Mesenchymal stem cell (in vitro differentiated cells and primary cell): ENCODE measurements at regions not wholly inside any gene's neighbourhood (a gene's known extent, or its start where the extent isn't known, plus 50 kb on each side); places are given as distances from the start of the nearest gene placed in this dataset.

Source experiments
- DNase-seq: peaks from one replicate; pipeline ENCODE4 v3.0.0-alpha.2; 2013
- H2AFZ ChIP-seq: one replicate; pipeline ENCODE4 v1.6.1; 2013; ENCODE audit warnings: low read depth, mild to moderate bottlenecking, control low read depth, inconsistent platforms, low read length, moderate library complexity
- H2AK5ac ChIP-seq: 2 replicates; pipeline ENCODE4 v1.6.1; 2013; ENCODE audit warnings: low read length, moderate library complexity, mild to moderate bottlenecking, inconsistent platforms; ENCODE audit not compliant: severe bottlenecking
- H2BK120ac ChIP-seq: one replicate; pipeline ENCODE4 v1.6.1; 2013; ENCODE audit warnings: low read depth, mild to moderate bottlenecking, inconsistent platforms, low read length, moderate library complexity
- H2BK12ac ChIP-seq, 2 experiments: one replicate each; pipeline ENCODE4 v1.6.1; 2013; ENCODE audit warnings: inconsistent platforms in 2 of 2, low read length in 2 of 2, mild to moderate bottlenecking in 2 of 2, moderate library complexity in 2 of 2, control low read depth in 1 of 2
- H2BK15ac ChIP-seq: one replicate; pipeline ENCODE4 v1.6.1; 2013; ENCODE audit warnings: mild to moderate bottlenecking, low read depth, inconsistent platforms; ENCODE audit not compliant: poor library complexity, severe bottlenecking
- H2BK5ac ChIP-seq: 2 replicates; pipeline ENCODE4 v1.6.1; 2013; ENCODE audit warnings: low read depth, mild to moderate bottlenecking, low read length, control low read depth, inconsistent platforms; ENCODE audit not compliant: poor library complexity, severe bottlenecking
- H3K14ac ChIP-seq, 2 experiments: one replicate each; pipeline ENCODE4 v1.6.1; 2013; ENCODE audit warnings: inconsistent platforms in 2 of 2, low read length in 2 of 2, control low read depth in 1 of 2, mild to moderate bottlenecking in 1 of 2, moderate library complexity in 1 of 2
- H3K18ac ChIP-seq, 2 experiments: one replicate each; pipeline ENCODE4 v1.6.1; 2013; ENCODE audit warnings: inconsistent platforms in 2 of 2, low read length in 2 of 2, control low read depth in 1 of 2, low read depth in 1 of 2, mild to moderate bottlenecking in 1 of 2
- H3K23ac ChIP-seq, 2 experiments: one replicate each; pipeline ENCODE4 v1.6.1; 2013; ENCODE audit warnings: inconsistent platforms in 2 of 2, low read length in 2 of 2, mild to moderate bottlenecking in 2 of 2, moderate library complexity in 2 of 2, control low read depth in 1 of 2
- H3K27ac ChIP-seq: 2 replicates; pipeline ENCODE4 v1.5.1; 2013; ENCODE audit warnings: mild to moderate bottlenecking, moderate library complexity, low read length, control low read depth, inconsistent platforms; ENCODE audit not compliant: poor library complexity, severe bottlenecking
- H3K27me3 ChIP-seq, 2 experiments: 2 replicates each; pipeline versions ENCODE4 v1.6.1 to v1.7.0; 2013; ENCODE audit warnings: low read length in 2 of 2, mild to moderate bottlenecking in 2 of 2, moderate library complexity in 2 of 2, control low read depth in 1 of 2, inconsistent platforms in 1 of 2; ENCODE audit not compliant: control insufficient read depth in 1 of 2, insufficient read depth in 1 of 2
- H3K36me3 ChIP-seq, 2 experiments: 2 replicates each; pipeline versions ENCODE4 v1.6.1 to v1.7.0; 2013; ENCODE audit warnings: low read length in 2 of 2, control low read depth in 1 of 2, inconsistent platforms in 1 of 2, low read depth in 1 of 2, mild to moderate bottlenecking in 1 of 2; ENCODE audit not compliant: insufficient read depth in 2 of 2, control insufficient read depth in 1 of 2
- H3K4ac ChIP-seq, 2 experiments: one replicate each; pipeline ENCODE4 v1.6.1; 2013; ENCODE audit warnings: inconsistent platforms in 2 of 2, low read length in 2 of 2, mild to moderate bottlenecking in 2 of 2, moderate library complexity in 2 of 2, control low read depth in 1 of 2, low read depth in 1 of 2
- H3K4me1 ChIP-seq: 2 replicates; pipeline ENCODE4 v1.6.1; 2013; ENCODE audit warnings: low read depth, low read length, control low read depth; ENCODE audit not compliant: control insufficient read depth, insufficient read depth
- H3K4me2 ChIP-seq: 2 replicates; pipeline ENCODE4 v1.6.1; 2013; ENCODE audit warnings: low read length, mild to moderate bottlenecking, inconsistent platforms; ENCODE audit not compliant: poor library complexity, severe bottlenecking
- H3K4me3 ChIP-seq, 2 experiments: 2 replicates each; pipeline versions ENCODE4 v1.5.1 to v1.7.0; 2013; ENCODE audit warnings: low read length in 2 of 2, mild to moderate bottlenecking in 2 of 2, control low read depth in 1 of 2, low read depth in 1 of 2; ENCODE audit not compliant: insufficient read depth in 1 of 2
- H3K79me1 ChIP-seq: replicated peaks from 2 replicates; pipeline ENCODE4 v1.6.1; 2013; ENCODE audit warnings: mild to moderate bottlenecking, control low read depth, low read length, inconsistent platforms; ENCODE audit not compliant: poor library complexity, severe bottlenecking
- H3K9ac ChIP-seq: 2 replicates; pipeline ENCODE4 v1.7.0; 2013; ENCODE audit warnings: mild to moderate bottlenecking, low read length, moderate library complexity
- H3K9me3 ChIP-seq: 2 replicates; pipeline ENCODE4 v1.7.0; 2013; ENCODE audit warnings: mild to moderate bottlenecking, low read length; ENCODE audit not compliant: control insufficient read depth
- H4K8ac ChIP-seq: one replicate; pipeline ENCODE4 v1.6.1; 2013; ENCODE audit warnings: inconsistent platforms, mild to moderate bottlenecking, low read length, moderate library complexity
- H4K91ac ChIP-seq: one replicate; pipeline ENCODE4 v1.6.1; 2013; ENCODE audit warnings: mild to moderate bottlenecking, low read length, inconsistent platforms
- WGBS: methylation state at CpG from one replicate; pipeline ENCODE4 v1.1.7; 2013; ENCODE audit warnings: mixed read lengths; 5-methylcytosine and 5-hydroxymethylcytosine counted together

- H2BK15ac ChIP-seq, result no peak overlapping the region
- no peak overlapping the region for H2BK120ac ChIP-seq
- H4K91ac ChIP-seq, result no peak overlapping the region
- no peak overlapping the region for H2BK5ac ChIP-seq
- no peak overlapping the region for H2BK12ac ChIP-seq
- H2AK5ac ChIP-seq, result no peak overlapping the region
- no peak overlapping the region for H3K4me3 ChIP-seq
- no peak overlapping the region for H3K14ac ChIP-seq
- no peak overlapping the region for H3K4ac ChIP-seq
- DNase-seq, result no peak
- H3K9ac ChIP-seq, result no peak overlapping the region
- H3K79me1 ChIP-seq, result no peaks in the 10 kb centered on the region
- no peaks in the 10 kb centered on the region for H3K27me3 ChIP-seq
- H3K27ac ChIP-seq, result no peak overlapping the region
- H3K36me3 ChIP-seq, result no peaks in the 10 kb centered on the region
- peaks cover 19% of the 10 kb centered on the region for H3K9me3 ChIP-seq
- no peak overlapping the region for H2AFZ ChIP-seq
- no peak overlapping the region for H3K4me2 ChIP-seq
- no peaks in the 10 kb centered on the region for H3K4me1 ChIP-seq
- no peak overlapping the region for H4K8ac ChIP-seq
- H3K23ac ChIP-seq, result no peak overlapping the region
- no peak overlapping the region for H3K18ac ChIP-seq
Observed at GRCh38 chr4:11264346-11264745, 164.3 kb downstream of the HS3ST1 start.

GRCh38 chr4:11263208-11263607, 165.5 kb downstream of the HS3ST1 start:
- no peak overlapping the region for H3K4ac ChIP-seq
- H4K8ac ChIP-seq, result no peak overlapping the region
- H3K36me3 ChIP-seq, result no peaks in the 10 kb centered on the region
- H3K4me2 ChIP-seq, result no peak overlapping the region
- H3K27ac ChIP-seq, result no peak overlapping the region
- H3K14ac ChIP-seq, result no peak overlapping the region
- H3K27me3 ChIP-seq, result no peaks in the 10 kb centered on the region
- H3K18ac ChIP-seq, result no peak overlapping the region
- H4K91ac ChIP-seq, result no peak overlapping the region
- H2BK120ac ChIP-seq, result no peak overlapping the region
- no peak overlapping the region for H2BK15ac ChIP-seq
- H3K79me1 ChIP-seq, result no peaks in the 10 kb centered on the region
- DNase-seq, result no peak
- no peak overlapping the region for H2AK5ac ChIP-seq
- H2BK5ac ChIP-seq, result no peak overlapping the region
- no peak overlapping the region for H3K9ac ChIP-seq
- no peak overlapping the region for H2AFZ ChIP-seq
- H3K4me1 ChIP-seq, result no peaks in the 10 kb centered on the region
- no peak overlapping the region for H3K23ac ChIP-seq
- peaks cover 18% of the 10 kb centered on the region for H3K9me3 ChIP-seq
- H3K4me3 ChIP-seq, result no peak overlapping the region
- 96% methylated on average over 1 of the region's 1 CpG for WGBS
- H2BK12ac ChIP-seq, result no peak overlapping the region

GRCh38 chr4:11261066-11261850, 167.4 kb downstream of the HS3ST1 start:
- no peaks in the 10 kb centered on the region for H3K79me1 ChIP-seq
- no peak overlapping the region for H2BK120ac ChIP-seq
- no peak overlapping the region for H2BK12ac ChIP-seq
- no peaks in the 10 kb centered on the region for H3K4me1 ChIP-seq
- H2AFZ ChIP-seq, result no peak overlapping the region
- H2BK15ac ChIP-seq, result no peak overlapping the region
- no peak overlapping the region for H4K91ac ChIP-seq
- H3K14ac ChIP-seq, result no peak overlapping the region
- no peak overlapping the region for H2BK5ac ChIP-seq
- no peaks in the 10 kb centered on the region for H3K36me3 ChIP-seq
- H2AK5ac ChIP-seq, result no peak overlapping the region
- no peak overlapping the region for H3K18ac ChIP-seq
- no peak overlapping the region for H3K9ac ChIP-seq
- no peak for DNase-seq
- no peak overlapping the region for H3K4ac ChIP-seq
- no peaks in the 10 kb centered on the region for H3K27me3 ChIP-seq
- no peak overlapping the region for H3K4me3 ChIP-seq
- WGBS, result 96% methylated on average over 7 of the region's 7 CpGs
- H3K4me2 ChIP-seq, result no peak overlapping the region
- H3K23ac ChIP-seq, result no peak overlapping the region
- no peak overlapping the region for H3K27ac ChIP-seq
- no peak overlapping the region for H4K8ac ChIP-seq
- peaks cover 11% of the 10 kb centered on the region for H3K9me3 ChIP-seq

DNA sequence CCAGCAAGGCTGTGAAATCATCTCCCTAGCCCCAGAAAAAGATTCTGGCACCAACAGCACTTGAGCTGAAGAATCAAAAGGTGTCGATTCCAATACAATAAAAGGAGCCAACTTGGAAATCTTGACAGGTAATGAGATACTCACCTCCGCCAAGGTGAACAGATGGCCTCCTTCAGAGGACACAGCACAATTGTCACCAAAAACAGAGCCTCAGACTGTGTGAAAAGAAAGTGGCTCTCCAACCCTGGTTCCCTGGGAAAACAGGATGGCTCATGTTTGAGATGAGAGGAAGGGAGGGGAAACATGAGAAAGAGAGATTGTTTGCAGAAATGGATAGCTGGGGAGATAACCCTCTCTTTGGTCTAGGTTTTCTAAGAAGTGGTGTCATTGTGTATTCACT, 168.9 kb downstream of the HS3ST1 start:
- H2BK5ac ChIP-seq, result no peak overlapping the region
- no peak overlapping the region for H2AK5ac ChIP-seq
- no peak overlapping the region for H3K4me3 ChIP-seq
- H3K4ac ChIP-seq, result no peak overlapping the region
- WGBS, result 100% methylated on average over 2 of the region's 2 CpGs
- no peak overlapping the region for H2BK120ac ChIP-seq
- DNase-seq, result no peak
- H3K36me3 ChIP-seq, result no peaks in the 10 kb centered on the region
- no peak overlapping the region for H3K18ac ChIP-seq
- H2BK15ac ChIP-seq, result no peak overlapping the region
- H2BK12ac ChIP-seq, result no peak overlapping the region
- no peak overlapping the region for H3K14ac ChIP-seq
- no peak overlapping the region for H4K8ac ChIP-seq
- no peak overlapping the region for H3K23ac ChIP-seq
- H3K27me3 ChIP-seq, result no peaks in the 10 kb centered on the region
- no peak overlapping the region for H2AFZ ChIP-seq
- H3K9ac ChIP-seq, result no peak overlapping the region
- no peak overlapping the region for H3K4me2 ChIP-seq
- H3K9me3 ChIP-seq, result peaks cover 4% of the 10 kb centered on the region
- no peak overlapping the region for H3K27ac ChIP-seq
- no peak overlapping the region for H4K91ac ChIP-seq
- H3K79me1 ChIP-seq, result no peaks in the 10 kb centered on the region
- no peaks in the 10 kb centered on the region for H3K4me1 ChIP-seq
